Activated T-helper 2 cell treated with anti-CD3 and anti-CD28 coated beads, Interferon-gamma antibody, Interleukin-2, Interleukin-4, amounts not matched to agents 10 μg/mL and 5 μg/mL and 100 μg/mL, durations not matched to agents 14 hours and 24 hours and 36 hours (primary cell): ENCODE measurements at regions not wholly inside any gene's neighbourhood (a gene's known extent, or its start where the extent isn't known, plus 50 kb on each side); places are given as distances from the start of the nearest gene placed in this dataset.
"Not testable (repeated sequence)": the region's sequence is repeated elsewhere in the genome, so short reads cannot be mapped to it uniquely, and the experiment has no call there.

Source experiments
- DNase-seq: peaks from one replicate; pipeline ENCODE4 v3.0.0; 2021; ENCODE audit warnings: low spot score
- H3K27ac Mint-ChIP-seq: one replicate; pipeline ENCODE4 v1.8.0; 2021; ENCODE audit warnings: mixed read lengths
- H3K27me3 Mint-ChIP-seq: one replicate; pipeline ENCODE4 v1.8.0; 2021; ENCODE audit warnings: low read depth, mixed read lengths
- H3K36me3 Mint-ChIP-seq: one replicate; pipeline ENCODE4 v1.8.0; 2021; ENCODE audit warnings: low read depth, mixed read lengths
- H3K4me1 Mint-ChIP-seq: one replicate; pipeline ENCODE4 v1.8.0; 2021; ENCODE audit warnings: low read depth, mixed read lengths
- H3K4me3 Mint-ChIP-seq: one replicate; pipeline ENCODE4 v1.8.0; 2021; ENCODE audit warnings: low read depth, mild to moderate bottlenecking, moderate library complexity, mixed read lengths
- H3K9me3 Mint-ChIP-seq: one replicate; pipeline ENCODE4 v1.8.0; 2021; ENCODE audit warnings: mixed read lengths
- intact Hi-C: fragments of 100-400 bp; cut with micrococcal nuclease; formaldehyde crosslinking; loops from one replicate; pipeline ENCODE4 v1.15.1; 2023

- intact Hi-C loops, result no loop called here
- no peak for DNase-seq
- no peak overlapping the region for H3K4me3 Mint-ChIP-seq
- no peaks in the 10 kb centered on the region for H3K4me1 Mint-ChIP-seq
- no peaks in the 10 kb centered on the region for H3K36me3 Mint-ChIP-seq
- no peaks in the 10 kb centered on the region for H3K27me3 Mint-ChIP-seq
- no peak overlapping the region for H3K27ac Mint-ChIP-seq
- no peaks in the 10 kb centered on the region for H3K9me3 Mint-ChIP-seq
These were observed 182.9 kb downstream of the C4orf33 start for GRCh38 chr4:129278868-129279267.

- Mint-ChIP-seq H3K27me3 (no peaks in the 10 kb centered on the region), H3K4me1 (no peaks in the 10 kb centered on the region), H3K27ac (no peak overlapping the region), H3K9me3 (no peaks in the 10 kb centered on the region), H3K36me3 (no peaks in the 10 kb centered on the region), H3K4me3 (no peak overlapping the region)
- no peak for DNase-seq
- intact Hi-C loops, result no loop called here
These were observed 186.3 kb downstream of the C4orf33 start for GRCh38 chr4:129282293-129282692.

- H3K4me1 Mint-ChIP-seq, intact Hi-C loops, H3K36me3 Mint-ChIP-seq, H3K27ac Mint-ChIP-seq, DNase-seq, H3K27me3 Mint-ChIP-seq, H3K9me3 Mint-ChIP-seq, H3K4me3 Mint-ChIP-seq: not testable (repeated sequence)
These were observed 196.2 kb downstream of the C4orf33 start for GRCh38 chr4:129292194-129292593.

GRCh38 chr4:129314781-129315180, 218.8 kb downstream of the C4orf33 start:
- intact Hi-C loops, result no loop called here
- H3K27me3 Mint-ChIP-seq, result no peaks in the 10 kb centered on the region
- H3K9me3 Mint-ChIP-seq, result no peaks in the 10 kb centered on the region
- no peak overlapping the region for H3K4me3 Mint-ChIP-seq
- H3K4me1 Mint-ChIP-seq, result no peaks in the 10 kb centered on the region
- no peak overlapping the region for H3K27ac Mint-ChIP-seq
- no peaks in the 10 kb centered on the region for H3K36me3 Mint-ChIP-seq
- no peak for DNase-seq

- Mint-ChIP-seq H3K9me3 (no peaks in the 10 kb centered on the region), H3K27me3 (peaks cover 1% of the 10 kb centered on the region), H3K27ac (no peak overlapping the region), H3K4me3 (no peak overlapping the region), H3K36me3 (no peaks in the 10 kb centered on the region), H3K4me1 (no peaks in the 10 kb centered on the region)
- no peak for DNase-seq
- intact Hi-C loops, result no loop called here
These were observed 227.0 kb downstream of the C4orf33 start for GRCh38 chr4:129322920-129323319.

GRCh38 chr4:129323658-129324057, 227.7 kb downstream of the C4orf33 start:
- intact Hi-C loops, result no loop called here
- H3K9me3 Mint-ChIP-seq, result no peaks in the 10 kb centered on the region
- no peaks in the 10 kb centered on the region for H3K4me1 Mint-ChIP-seq
- H3K27me3 Mint-ChIP-seq, result peaks cover 1% of the 10 kb centered on the region
- DNase-seq, result no peak
- no peak overlapping the region for H3K4me3 Mint-ChIP-seq
- H3K27ac Mint-ChIP-seq, result no peak overlapping the region
- no peaks in the 10 kb centered on the region for H3K36me3 Mint-ChIP-seq

GRCh38 chr4:129326571-129327460, 230.9 kb downstream of the C4orf33 start:
- DNase-seq, result no peak
- H3K4me1 Mint-ChIP-seq, result no peaks in the 10 kb centered on the region
- no peaks in the 10 kb centered on the region for H3K36me3 Mint-ChIP-seq
- peaks cover 1% of the 10 kb centered on the region for H3K27me3 Mint-ChIP-seq
- no peak overlapping the region for H3K4me3 Mint-ChIP-seq
- H3K27ac Mint-ChIP-seq, result no peak overlapping the region
- H3K9me3 Mint-ChIP-seq, result no peaks in the 10 kb centered on the region
- intact Hi-C loops, result no loop called here

GRCh38 chr4:129327637-129328036, 231.7 kb downstream of the C4orf33 start:
- intact Hi-C loops, result no loop called here
- H3K9me3 Mint-ChIP-seq, result no peaks in the 10 kb centered on the region
- peaks cover 1% of the 10 kb centered on the region for H3K27me3 Mint-ChIP-seq
- no peaks in the 10 kb centered on the region for H3K36me3 Mint-ChIP-seq
- no peak overlapping the region for H3K27ac Mint-ChIP-seq
- no peak for DNase-seq
- no peak overlapping the region for H3K4me3 Mint-ChIP-seq
- H3K4me1 Mint-ChIP-seq, result no peaks in the 10 kb centered on the region

GRCh38 chr4:129328162-129328561, 232.2 kb downstream of the C4orf33 start:
- Mint-ChIP-seq H3K4me3 (no peak overlapping the region), H3K4me1 (no peaks in the 10 kb centered on the region), H3K27ac (no peak overlapping the region), H3K36me3 (no peaks in the 10 kb centered on the region), H3K27me3 (peaks cover 1% of the 10 kb centered on the region), H3K9me3 (no peaks in the 10 kb centered on the region)
- intact Hi-C loops, result no loop called here
- DNase-seq, result no peak

- no peaks in the 10 kb centered on the region for H3K9me3 Mint-ChIP-seq
- no peak for DNase-seq
- H3K4me3 Mint-ChIP-seq, result no peak overlapping the region
- H3K4me1 Mint-ChIP-seq, result no peaks in the 10 kb centered on the region
- no peak overlapping the region for H3K27ac Mint-ChIP-seq
- H3K36me3 Mint-ChIP-seq, result no peaks in the 10 kb centered on the region
- intact Hi-C loops, result no loop called here
- H3K27me3 Mint-ChIP-seq, result no peaks in the 10 kb centered on the region
These were observed 238.2 kb downstream of the C4orf33 start for GRCh38 chr4:129334136-129334535.

- H3K4me1 Mint-ChIP-seq, result no peaks in the 10 kb centered on the region
- no peak for DNase-seq
- H3K9me3 Mint-ChIP-seq, result no peaks in the 10 kb centered on the region
- intact Hi-C loops, result no loop called here
- no peaks in the 10 kb centered on the region for H3K36me3 Mint-ChIP-seq
- no peak overlapping the region for H3K4me3 Mint-ChIP-seq
- H3K27ac Mint-ChIP-seq, result no peak overlapping the region
- no peaks in the 10 kb centered on the region for H3K27me3 Mint-ChIP-seq
These were observed 239.3 kb downstream of the C4orf33 start for GRCh38 chr4:129335276-129335675.

- Mint-ChIP-seq H3K4me3 (no peak overlapping the region), H3K36me3 (no peaks in the 10 kb centered on the region), H3K27me3 (no peaks in the 10 kb centered on the region), H3K27ac (no peak overlapping the region), H3K9me3 (no peaks in the 10 kb centered on the region), H3K4me1 (no peaks in the 10 kb centered on the region)
- DNase-seq, result no peak
- intact Hi-C loops, result no loop called here
These were observed 239.9 kb downstream of the C4orf33 start for GRCh38 chr4:129335818-129336217.

- Mint-ChIP-seq H3K9me3 (no peaks in the 10 kb centered on the region), H3K4me1 (no peaks in the 10 kb centered on the region), H3K4me3 (no peak overlapping the region), H3K36me3 (no peaks in the 10 kb centered on the region), H3K27me3 (no peaks in the 10 kb centered on the region), H3K27ac (no peak overlapping the region)
- intact Hi-C loops, result no loop called here
- DNase-seq, result no peak
These were observed 240.7 kb downstream of the C4orf33 start for GRCh38 chr4:129336457-129337227.
